Mucosa of rectum (tissue), 2 donors: ENCODE measurements at regions not wholly inside any gene's neighbourhood (a gene's known extent, or its start where the extent isn't known, plus 50 kb on each side); places are given as distances from the start of the nearest gene placed in this dataset.

ENCODE experiments used
- H3K27ac ChIP-seq, 2 donors: one replicate each; pipeline ENCODE4 v1.7.0; 2013; ENCODE audit warnings: inconsistent platforms in 2 of 2, low read depth in 2 of 2, low read length in 2 of 2
- H3K27me3 ChIP-seq, 2 donors: one replicate each; pipeline ENCODE4 v1.7.0; 2013; ENCODE audit warnings: low read length in 2 of 2; ENCODE audit not compliant: control insufficient read depth in 2 of 2, insufficient read depth in 2 of 2
- H3K36me3 ChIP-seq, 2 donors: one replicate each; pipeline ENCODE4 v1.7.0; 2013; ENCODE audit warnings: low read length in 2 of 2; ENCODE audit not compliant: control insufficient read depth in 2 of 2, insufficient read depth in 2 of 2
- H3K4me1 ChIP-seq, 2 donors: one replicate each; pipeline ENCODE4 v1.7.0; 2013; ENCODE audit warnings: low read length in 2 of 2, mild to moderate bottlenecking in 1 of 2; ENCODE audit not compliant: control insufficient read depth in 2 of 2, insufficient read depth in 2 of 2
- H3K4me3 ChIP-seq, 2 donors: one replicate each; pipeline ENCODE4 v1.7.0; 2013; ENCODE audit warnings: low read length in 2 of 2
- H3K9ac ChIP-seq, 2 donors: one replicate each; pipeline ENCODE4 v1.7.0; 2013; ENCODE audit warnings: low read length in 2 of 2, low read depth in 1 of 2, mild to moderate bottlenecking in 1 of 2
- H3K9me3 ChIP-seq, 2 donors: one replicate each; pipeline ENCODE4 v1.7.0; 2013; ENCODE audit warnings: low read length in 2 of 2; ENCODE audit not compliant: control insufficient read depth in 2 of 2
- donor health status: healthy.
- donor health status: Normal muscosa, but diverticular disease.

GRCh38 chr5:89411891-89412290 lies 528.9 kb upstream of the MEF2C start:
- Histone ChIP-seq H3K9ac (no peak overlapping the region), H3K4me1 (no peaks in the 10 kb centered on the region), H3K4me3 (no peak overlapping the region), H3K36me3 (no peaks in the 10 kb centered on the region), H3K27me3 (no peaks in the 10 kb centered on the region), H3K27ac (no peak overlapping the region), H3K9me3 (no peaks in the 10 kb centered on the region)

- no peaks in the 10 kb centered on the region for H3K4me1 ChIP-seq
- H3K27me3 ChIP-seq: no peaks in the 10 kb centered on the region
- H3K9ac ChIP-seq: no peak overlapping the region
- H3K4me3 ChIP-seq: no peak overlapping the region
- no peak overlapping the region for H3K27ac ChIP-seq
- no peaks in the 10 kb centered on the region for H3K9me3 ChIP-seq
- H3K36me3 ChIP-seq: no peaks in the 10 kb centered on the region
Observed at GRCh38 chr5:89407054-89407453, 524.1 kb upstream of the MEF2C start.

GRCh38 chr5:89401659-89402058 lies 518.7 kb upstream of the MEF2C start:
- Histone ChIP-seq H3K36me3 (no peaks in the 10 kb centered on the region), H3K27ac (no peak overlapping the region), H3K4me3 (no peak overlapping the region), H3K27me3 (no peaks in the 10 kb centered on the region), H3K9me3 (no peaks in the 10 kb centered on the region), H3K4me1 (peaks cover 0 to 2% of the 10 kb centered on the region in 2 donors), H3K9ac (no peak overlapping the region)

GRCh38 chr5:89401012-89401411 lies 518.0 kb upstream of the MEF2C start:
- Histone ChIP-seq H3K9me3 (no peaks in the 10 kb centered on the region), H3K9ac (no peak overlapping the region), H3K27me3 (no peaks in the 10 kb centered on the region), H3K4me1 (peaks cover 0 to 5% of the 10 kb centered on the region in 2 donors), H3K27ac (no peak overlapping the region), H3K36me3 (no peaks in the 10 kb centered on the region), H3K4me3 (no peak overlapping the region)

GRCh38 chr5:89399548-89399947 lies 516.6 kb upstream of the MEF2C start:
- Histone ChIP-seq H3K9ac (no peak overlapping the region), H3K36me3 (no peaks in the 10 kb centered on the region), H3K9me3 (no peaks in the 10 kb centered on the region), H3K27ac (no peak overlapping the region), H3K4me3 (no peak overlapping the region), H3K27me3 (no peaks in the 10 kb centered on the region), H3K4me1 (peaks cover 0 to 5% of the 10 kb centered on the region in 2 donors)

- H3K27ac ChIP-seq: peak overlapping the region; percentile 29 to 32
- no peak overlapping the region for H3K4me3 ChIP-seq
Observed at GRCh38 chr5:89397096-89397495, 514.1 kb upstream of the MEF2C start.

GRCh38 chr5:89396278-89396954 lies 513.4 kb upstream of the MEF2C start:
- Histone ChIP-seq H3K36me3 (no peaks in the 10 kb centered on the region), H3K9me3 (no peaks in the 10 kb centered on the region), H3K27ac (peak overlapping the region; percentile 29 to 32), H3K27me3 (no peaks in the 10 kb centered on the region), H3K4me1 (peaks cover 0 to 5% of the 10 kb centered on the region in 2 donors), H3K9ac (peak overlapping the region in 1 of 2 donors; percentile 9), H3K4me3 (peak overlapping the region in 1 of 2 donors; percentile 34)

More at GRCh38 chr5:89397096-89397495, 514.1 kb upstream of the MEF2C start:
- H3K9ac ChIP-seq: no peak overlapping the region
- H3K4me1 ChIP-seq: peaks cover 0 to 5% of the 10 kb centered on the region in 2 donors
- H3K36me3 ChIP-seq: no peaks in the 10 kb centered on the region
- H3K27me3 ChIP-seq: no peaks in the 10 kb centered on the region
- H3K9me3 ChIP-seq: no peaks in the 10 kb centered on the region

GRCh38 chr5:89395111-89395510 lies 512.1 kb upstream of the MEF2C start:
- Histone ChIP-seq H3K36me3 (no peaks in the 10 kb centered on the region), H3K27me3 (no peaks in the 10 kb centered on the region), H3K4me3 (no peak overlapping the region), H3K9me3 (no peaks in the 10 kb centered on the region), H3K9ac (no peak overlapping the region), H3K27ac (no peak overlapping the region), H3K4me1 (peaks cover 0 to 5% of the 10 kb centered on the region in 2 donors)

- H3K27me3 ChIP-seq: no peaks in the 10 kb centered on the region
Observed at GRCh38 chr5:89388872-89389271, 505.9 kb upstream of the MEF2C start.

GRCh38 chr5:89384391-89384790 lies 501.4 kb upstream of the MEF2C start:
- no peak overlapping the region for H3K9ac ChIP-seq
- H3K4me3 ChIP-seq: no peak overlapping the region
- no peaks in the 10 kb centered on the region for H3K9me3 ChIP-seq
- no peaks in the 10 kb centered on the region for H3K27me3 ChIP-seq
- no peak overlapping the region for H3K27ac ChIP-seq
- no peaks in the 10 kb centered on the region for H3K4me1 ChIP-seq
- H3K36me3 ChIP-seq: no peaks in the 10 kb centered on the region

More at GRCh38 chr5:89388872-89389271, 505.9 kb upstream of the MEF2C start:
- Histone ChIP-seq H3K36me3 (no peaks in the 10 kb centered on the region), H3K4me1 (no peaks in the 10 kb centered on the region), H3K4me3 (no peak overlapping the region), H3K27ac (no peak overlapping the region), H3K9ac (no peak overlapping the region), H3K9me3 (no peaks in the 10 kb centered on the region)
